ENCODE measurements at regions not wholly inside any gene's neighbourhood (a gene's known extent, or its start where the extent isn't known, plus 50 kb on each side); places are given as distances from the start of the nearest gene placed in this dataset.

GRCh38 chr21:18810136-18810535 is 406.6 kb upstream of the TMPRSS15 start:
- TF ChIP-seq CTCF (IDR thresholded peaks at IDR 0.05; ENCODE audit: control extremely low read depth, extremely low read depth), result no peak
- WGBS, 2 donors, result 72 to 77% methylated on average over 3 of the region's 3 CpGs
- DNase-seq (no peak), ATAC-seq (ENCODE audit: insufficient read depth, low FRiP score) (no peak)
- no peaks in the 10 kb centered on the region for H3K4me1 ChIP-seq (ENCODE audit: control insufficient read depth in 5 of 5, insufficient read depth in 5 of 5, low read length in 5 of 5)
- H3K9ac ChIP-seq (ENCODE audit: insufficient read depth in 1 of 2, low read length in 2 of 2), result no peak overlapping the region
- H3K36me3 ChIP-seq (ENCODE audit: control insufficient read depth in 4 of 4, insufficient read depth in 4 of 4, low read length in 4 of 4), result no peaks in the 10 kb centered on the region
- no peaks in the 10 kb centered on the region for H3K9me3 ChIP-seq (ENCODE audit: control insufficient read depth in 4 of 4, insufficient read depth in 3 of 4, low read length in 3 of 4)
- H3K27ac ChIP-seq (ENCODE audit: low read depth in 1 of 2, low read length in 1 of 2), result no peak overlapping the region
- H3K27me3 ChIP-seq (ENCODE audit: control insufficient read depth in 3 of 3, insufficient read depth in 3 of 3, low read length in 2 of 3), result no peaks in the 10 kb centered on the region
- H3K4me3 ChIP-seq, result no peak overlapping the region

- Histone ChIP-seq H3K27me3 (ENCODE audit: control insufficient read depth in 3 of 3, insufficient read depth in 3 of 3, low read length in 2 of 3) (no peaks in the 10 kb centered on the region), H3K4me1 (ENCODE audit: control insufficient read depth in 5 of 5, insufficient read depth in 5 of 5, low read length in 5 of 5) (no peaks in the 10 kb centered on the region), H3K9me3 (ENCODE audit: control insufficient read depth in 4 of 4, insufficient read depth in 3 of 4, low read length in 3 of 4) (no peaks in the 10 kb centered on the region), H3K36me3 (ENCODE audit: control insufficient read depth in 4 of 4, insufficient read depth in 4 of 4, low read length in 4 of 4) (no peaks in the 10 kb centered on the region), H3K27ac (ENCODE audit: low read depth in 1 of 2, low read length in 1 of 2) (no peak overlapping the region), H3K9ac (ENCODE audit: insufficient read depth in 1 of 2, low read length in 2 of 2) (no peak overlapping the region), H3K4me3 (no peak overlapping the region)
- no peak for ATAC-seq (ENCODE audit: insufficient read depth, low FRiP score)
- no peak for TF ChIP-seq CTCF (IDR thresholded peaks at IDR 0.05; ENCODE audit: control extremely low read depth, extremely low read depth)
- no peak for DNase-seq
- 81 to 87% methylated on average over 5 of the region's 5 CpGs for WGBS, 2 donors
These were observed 408.7 kb upstream of the TMPRSS15 start for GRCh38 chr21:18812308-18812707.

GRCh38 chr21:18819507-18819906 is 415.9 kb upstream of the TMPRSS15 start:
- 76 to 79% methylated on average over 1 of the region's 1 CpG for WGBS, 2 donors
- DNase-seq, result no peak
- Histone ChIP-seq H3K27me3 (ENCODE audit: control insufficient read depth in 3 of 3, insufficient read depth in 3 of 3, low read length in 2 of 3) (no peaks in the 10 kb centered on the region), H3K27ac (ENCODE audit: low read depth in 1 of 2, low read length in 1 of 2) (no peak overlapping the region), H3K9me3 (ENCODE audit: control insufficient read depth in 4 of 4, insufficient read depth in 3 of 4, low read length in 3 of 4) (no peaks in the 10 kb centered on the region), H3K4me3 (no peak overlapping the region), H3K4me1 (ENCODE audit: control insufficient read depth in 5 of 5, insufficient read depth in 5 of 5, low read length in 5 of 5) (no peaks in the 10 kb centered on the region), H3K9ac (ENCODE audit: insufficient read depth in 1 of 2, low read length in 2 of 2) (no peak overlapping the region), H3K36me3 (ENCODE audit: control insufficient read depth in 4 of 4, insufficient read depth in 4 of 4, low read length in 4 of 4) (no peaks in the 10 kb centered on the region)
- ATAC-seq (ENCODE audit: insufficient read depth, low FRiP score), result no peak
- TF ChIP-seq CTCF (IDR thresholded peaks at IDR 0.05; ENCODE audit: control extremely low read depth, extremely low read depth), result no peak

GRCh38 chr21:18826562-18826961 is 423.0 kb upstream of the TMPRSS15 start:
- no peaks in the 10 kb centered on the region for H3K4me1 ChIP-seq (ENCODE audit: control insufficient read depth in 5 of 5, insufficient read depth in 5 of 5, low read length in 5 of 5)
- H3K27ac ChIP-seq (ENCODE audit: low read depth in 1 of 2, low read length in 1 of 2), result no peak overlapping the region
- no peak for TF ChIP-seq CTCF (IDR thresholded peaks at IDR 0.05; ENCODE audit: control extremely low read depth, extremely low read depth)
- H3K9me3 ChIP-seq (ENCODE audit: control insufficient read depth in 4 of 4, insufficient read depth in 3 of 4, low read length in 3 of 4), result no peaks in the 10 kb centered on the region
- H3K27me3 ChIP-seq (ENCODE audit: control insufficient read depth in 3 of 3, insufficient read depth in 3 of 3, low read length in 2 of 3), result no peaks in the 10 kb centered on the region
- H3K9ac ChIP-seq (ENCODE audit: insufficient read depth in 1 of 2, low read length in 2 of 2), result no peak overlapping the region
- WGBS, 2 donors, result 78 to 81% methylated on average over 4 of the region's 4 CpGs
- no peak overlapping the region for H3K4me3 ChIP-seq
- no peak for ATAC-seq (ENCODE audit: insufficient read depth, low FRiP score)
- H3K36me3 ChIP-seq (ENCODE audit: control insufficient read depth in 4 of 4, insufficient read depth in 4 of 4, low read length in 4 of 4), result no peaks in the 10 kb centered on the region
- DNase-seq, result no peak

Data from lung (tissue), 11 donors.